B cell (primary cell): ENCODE measurements at regions not wholly inside any gene's neighbourhood (a gene's known extent, or its start where the extent isn't known, plus 50 kb on each side); places are given as distances from the start of the nearest gene placed in this dataset.

Experiments used
- ATAC-seq: fragments of 200-7000 bp; cut with Tn5 transposase; one replicate; pipeline ENCODE4 v1.10.0; 2021; ENCODE audit warnings: low read depth, mild to moderate bottlenecking, moderate number of reproducible peaks, moderate library complexity
- CTCF ChIA-PET: fragments of 350-600 bp; sonication (Branson Sonifier 250); formaldehyde crosslinking; loops from one replicate; lab custom pipeline; 2021; ENCODE audit warnings: antibody characterized with exemption, inconsistent platforms; lab: Charles Lee
- POLR2A ChIA-PET: fragments of 350-600 bp; sonication (Branson Sonifier 250); formaldehyde crosslinking; loops from one replicate; lab custom pipeline; 2021; ENCODE audit warnings: antibody characterized with exemption; lab: Charles Lee
- DNase-seq: peaks from one replicate; pipeline ENCODE4 v3.0.0; 2013
- H2AFZ ChIP-seq: 2 replicates; pipeline ENCODE4 v1.6.1; 2012; ENCODE audit warnings: mild to moderate bottlenecking, low read depth, low read length; ENCODE audit not compliant: insufficient read depth, poor library complexity, severe bottlenecking
- H3K27ac ChIP-seq, 2 donors: 1 replicate in 1 of 2; 2 replicates in 1 of 2; pipeline ENCODE4 v1.5.1; 2012 to 2013; ENCODE audit warnings: low read length in 2 of 2, mild to moderate bottlenecking in 2 of 2, moderate library complexity in 1 of 2
- H3K27me3 ChIP-seq, 4 experiments: fragments of 200-600 bp in 1 of 4; sonication (generic) in 1 of 4; replicated peaks in 1 of 4; 1 replicate in 2 of 4; 2 replicates in 2 of 4; pipeline versions ENCODE4 v1.6.1 to v1.7.0; 2013 to 2016; ENCODE audit warnings: low read length in 3 of 4, mild to moderate bottlenecking in 2 of 4, mixed read lengths in 1 of 4, moderate library complexity in 1 of 4; ENCODE audit not compliant: insufficient read depth in 4 of 4, control insufficient read depth in 3 of 4; ENCODE audit errors: control extremely low read depth in 1 of 4
- H3K36me3 ChIP-seq, 2 experiments: replicated peaks in 1 of 2; 1 replicate in 1 of 2; 2 replicates in 1 of 2; pipeline versions ENCODE4 v1.6.1 to v1.7.1; 2013; ENCODE audit warnings: low read length in 1 of 2; ENCODE audit not compliant: insufficient read depth in 2 of 2, control insufficient read depth in 1 of 2; ENCODE audit errors: control extremely low read depth in 1 of 2, extremely low read depth in 1 of 2
- H3K4me1 ChIP-seq, 2 donors: fragments of 200-600 bp in 1 of 2; sonication (generic) in 1 of 2; 1 replicate in 1 of 2; 2 replicates in 1 of 2; pipeline versions ENCODE4 v1.5.1 to v1.6.1; 2013 to 2017; ENCODE audit warnings: low read length in 2 of 2; ENCODE audit not compliant: control insufficient read depth in 2 of 2, insufficient read depth in 2 of 2
- H3K4me2 ChIP-seq: replicated peaks from 2 replicates; pipeline ENCODE3; 2012; ENCODE audit warnings: mild to moderate bottlenecking, low read depth, low read length; ENCODE audit not compliant: poor library complexity, severe bottlenecking
- H3K4me3 ChIP-seq, 5 experiments: fragments of 200-600 bp in 1 of 5; sonication (generic) in 1 of 5; 1 replicate in 3 of 5; 2 replicates in 2 of 5; pipeline versions ENCODE4 v1.5.1 to v1.7.0; 2011 to 2016; ENCODE audit warnings: low read length in 4 of 5, mild to moderate bottlenecking in 4 of 5, low read depth in 2 of 5, control low read depth in 1 of 5, moderate library complexity in 1 of 5; ENCODE audit not compliant: insufficient read depth in 1 of 5; ENCODE audit errors: control extremely low read depth in 1 of 5, extremely low read depth in 1 of 5
- H3K79me2 ChIP-seq: fragments of 200-600 bp; sonication (generic); one replicate; pipeline ENCODE4 v1.6.0; 2016; ENCODE audit warnings: low read length; ENCODE audit not compliant: control insufficient read depth, insufficient read depth
- H3K9ac ChIP-seq: fragments of 200-600 bp; sonication (generic); 2 replicates; pipeline ENCODE4 v1.6.1; 2017; ENCODE audit warnings: mild to moderate bottlenecking, low read length, moderate library complexity
- H3K9me3 ChIP-seq, 3 donors: one replicate each; pipeline versions ENCODE4 v1.6.1 to v1.7.1; 2013; ENCODE audit warnings: low read length in 2 of 3; ENCODE audit not compliant: control insufficient read depth in 2 of 3, insufficient read depth in 1 of 3; ENCODE audit errors: control extremely low read depth in 1 of 3
- H4K20me1 ChIP-seq: 2 replicates; pipeline ENCODE4 v1.6.0; 2012; ENCODE audit warnings: mild to moderate bottlenecking, low read length; ENCODE audit not compliant: insufficient read depth, control insufficient read depth, poor library complexity, severe bottlenecking
- H3K27ac Mint-ChIP-seq: one replicate; pipeline ENCODE4 v1.8.0; 2021; ENCODE audit warnings: mixed read lengths
- H3K27me3 Mint-ChIP-seq: one replicate; pipeline ENCODE4 v1.8.0; 2021; ENCODE audit warnings: mixed read lengths
- H3K4me1 Mint-ChIP-seq: one replicate; pipeline ENCODE4 v1.8.0; 2021; ENCODE audit warnings: mixed read lengths
- H3K4me3 Mint-ChIP-seq: one replicate; pipeline ENCODE4 v1.8.0; 2021; ENCODE audit warnings: mixed read lengths
- H3K9me3 Mint-ChIP-seq: one replicate; pipeline ENCODE4 v1.8.0; 2022; ENCODE audit warnings: mixed read lengths; ENCODE audit not compliant: insufficient read depth
- EZH2 ChIP-seq: IDR thresholded peaks from 2 replicates; pipeline ENCODE4 v1.6.1; 2012; ENCODE audit warnings: borderline replicate concordance, low read depth, mild to moderate bottlenecking, moderate library complexity, low read length; ENCODE audit not compliant: insufficient read depth, poor library complexity, severe bottlenecking
- WGBS: methylation state at CpG from one replicate; pipeline ENCODE4 v1.1.5; 2013; ENCODE audit warnings: missing lambda C conversion rate; ENCODE audit not compliant: insufficient coverage; 5-methylcytosine and 5-hydroxymethylcytosine counted together
- intact Hi-C: fragments of 100-400 bp; cut with micrococcal nuclease; formaldehyde crosslinking; loops from one replicate; pipeline ENCODE4 v1.10.0; 2022
- TF ChIP-seq, protein P1 (sequence below): fragments of 200-600 bp; IDR thresholded peaks from one replicate; pipeline ENCODE4 v1.8.0; 2022; ENCODE audit warnings: antibody characterized with exemption, mild to moderate bottlenecking

DNA sequence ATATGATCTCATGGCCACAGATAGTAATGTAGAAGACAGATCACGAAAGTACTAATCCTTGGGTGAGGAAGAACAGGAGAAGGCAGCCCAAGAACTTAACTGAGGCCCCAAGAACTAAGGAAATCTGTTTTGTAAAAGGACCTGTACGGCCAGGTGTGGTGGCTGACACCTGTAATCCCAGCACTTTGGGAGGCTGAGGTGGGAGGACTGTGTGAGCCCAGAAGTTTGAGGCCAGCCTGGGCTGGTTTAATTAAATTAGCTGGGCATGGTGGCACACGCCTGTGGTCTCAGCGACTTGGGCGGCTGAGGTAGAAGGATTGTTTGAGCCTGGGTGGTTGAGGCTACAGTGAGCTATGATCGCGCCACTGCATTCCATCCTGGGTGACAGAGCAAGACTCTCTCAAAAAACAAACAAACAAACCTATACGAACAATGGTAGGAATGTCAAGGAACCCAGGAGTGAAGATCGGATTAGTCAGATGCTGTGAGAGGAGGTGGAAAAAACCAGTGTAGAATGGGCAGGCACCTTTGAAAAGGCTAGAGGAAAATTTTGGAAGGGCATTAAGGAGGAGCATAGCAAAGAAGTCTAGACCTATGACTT lies 283.8 kb upstream of the DMRT1 start:
- no peaks in the 10 kb centered on the region for H3K4me1 ChIP-seq
- H3K4me3 ChIP-seq, result no peak overlapping the region
- POLR2A ChIA-PET, result no interaction called here
- H3K27ac ChIP-seq, result no peak overlapping the region
- no peaks in the 10 kb centered on the region for H3K9me3 Mint-ChIP-seq
- H3K27ac Mint-ChIP-seq, result no peak overlapping the region
- no peaks in the 10 kb centered on the region for H3K36me3 ChIP-seq
- no peaks in the 10 kb centered on the region for H3K9me3 ChIP-seq
- CTCF ChIA-PET, result no interaction called here
- WGBS, result 100% methylated on average over 3 of the region's 9 CpGs
- H4K20me1 ChIP-seq, result no peaks in the 10 kb centered on the region
- ATAC-seq (no peak), DNase-seq (no peak)
- no peak overlapping the region for H2AFZ ChIP-seq
- no peak overlapping the region for H3K4me3 Mint-ChIP-seq
- TF ChIP-seq EZH2, result no peak
- TF ChIP-seq, protein P1, sequence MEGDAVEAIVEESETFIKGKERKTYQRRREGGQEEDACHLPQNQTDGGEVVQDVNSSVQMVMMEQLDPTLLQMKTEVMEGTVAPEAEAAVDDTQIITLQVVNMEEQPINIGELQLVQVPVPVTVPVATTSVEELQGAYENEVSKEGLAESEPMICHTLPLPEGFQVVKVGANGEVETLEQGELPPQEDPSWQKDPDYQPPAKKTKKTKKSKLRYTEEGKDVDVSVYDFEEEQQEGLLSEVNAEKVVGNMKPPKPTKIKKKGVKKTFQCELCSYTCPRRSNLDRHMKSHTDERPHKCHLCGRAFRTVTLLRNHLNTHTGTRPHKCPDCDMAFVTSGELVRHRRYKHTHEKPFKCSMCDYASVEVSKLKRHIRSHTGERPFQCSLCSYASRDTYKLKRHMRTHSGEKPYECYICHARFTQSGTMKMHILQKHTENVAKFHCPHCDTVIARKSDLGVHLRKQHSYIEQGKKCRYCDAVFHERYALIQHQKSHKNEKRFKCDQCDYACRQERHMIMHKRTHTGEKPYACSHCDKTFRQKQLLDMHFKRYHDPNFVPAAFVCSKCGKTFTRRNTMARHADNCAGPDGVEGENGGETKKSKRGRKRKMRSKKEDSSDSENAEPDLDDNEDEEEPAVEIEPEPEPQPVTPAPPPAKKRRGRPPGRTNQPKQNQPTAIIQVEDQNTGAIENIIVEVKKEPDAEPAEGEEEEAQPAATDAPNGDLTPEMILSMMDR, result no peak
- peaks cover 2% of the 10 kb centered on the region for H3K4me1 Mint-ChIP-seq
- no peak overlapping the region for H3K9ac ChIP-seq
- H3K27me3 Mint-ChIP-seq, result peaks cover 18% of the 10 kb centered on the region
- intact Hi-C loops, result no loop called here
- no peaks in the 10 kb centered on the region for H3K79me2 ChIP-seq
- H3K4me2 ChIP-seq, result no peak overlapping the region
- peaks cover 0 to 6% (median 0%) of the 10 kb centered on the region in 4 experiments for H3K27me3 ChIP-seq

DNA sequence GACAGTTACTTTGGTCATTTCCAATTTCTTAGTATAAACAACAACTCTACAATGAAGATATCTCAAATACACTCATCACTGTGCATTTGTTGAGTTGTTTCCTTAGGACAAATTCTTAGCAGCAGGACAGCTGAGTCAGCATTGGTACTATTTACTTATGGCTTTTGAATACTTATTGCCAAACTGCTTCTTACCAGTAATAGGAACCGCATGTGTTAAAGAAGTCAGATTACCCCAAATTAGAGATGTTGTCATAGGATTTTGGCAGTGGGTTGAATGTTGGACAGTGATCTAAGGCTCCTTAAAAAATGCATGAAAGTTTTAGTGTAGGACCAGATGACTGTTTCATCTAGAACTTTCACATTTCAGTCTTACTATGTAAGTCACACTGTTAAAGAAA lies 280.1 kb upstream of the DMRT1 start:
- Mint-ChIP-seq H3K9me3 (peaks cover 2% of the 10 kb centered on the region), H3K27me3 (peaks cover 13% of the 10 kb centered on the region), H3K4me3 (no peak overlapping the region), H3K4me1 (peaks cover 18% of the 10 kb centered on the region), H3K27ac (no peak overlapping the region)
- POLR2A ChIA-PET, result no interaction called here
- Histone ChIP-seq H3K79me2 (no peaks in the 10 kb centered on the region), H3K9me3 (no peaks in the 10 kb centered on the region), H3K4me2 (no peak overlapping the region), H3K4me1 (peaks cover 12 to 13% of the 10 kb centered on the region in 2 donors), H3K9ac (no peak overlapping the region), H3K27me3 (peaks cover 0 to 3% (median 0%) of the 10 kb centered on the region in 4 experiments), H4K20me1 (no peaks in the 10 kb centered on the region), H3K4me3 (no peak overlapping the region), H3K36me3 (no peaks in the 10 kb centered on the region), H2AFZ (no peak overlapping the region), H3K27ac (no peak overlapping the region)
- no CpG with 5 or more reads among the region's 1 CpG for WGBS
- DNase-seq (no peak), ATAC-seq (no peak)
- no peak for TF ChIP-seq EZH2
- TF ChIP-seq, protein P1, result no peak
- intact Hi-C loops, result no loop called here
- CTCF ChIA-PET, result no interaction called here
